Tibial nerve (tissue), 4 donors: ENCODE measurements at regions not wholly inside any gene's neighbourhood (a gene's known extent, or its start where the extent isn't known, plus 50 kb on each side); places are given as distances from the start of the nearest gene placed in this dataset.

Source experiments
- DNase-seq, 2 donors: peaks; one replicate each; pipeline ENCODE4 v3.0.0-alpha.2; 2019; ENCODE audit warnings: low spot score in 2 of 2
- H3K27ac ChIP-seq, 4 donors: fragments of 200-600 bp; sonication (generic) in 3 of 4; one replicate each; pipeline ENCODE4 v1.5.1; 2017 to 2019; ENCODE audit warnings: mild to moderate bottlenecking in 1 of 4
- H3K27me3 ChIP-seq, 2 donors: fragments of 200-600 bp; sonication (generic) in 1 of 2; one replicate each; pipeline versions ENCODE4 v1.5.1 to v1.6.0; 2017 to 2019
- H3K36me3 ChIP-seq, 3 donors: fragments of 200-600 bp; sonication (generic); one replicate each; pipeline ENCODE4 v1.5.1; 2018 to 2019
- H3K4me1 ChIP-seq, 4 donors: fragments of 200-600 bp; sonication (generic) in 3 of 4; one replicate each; pipeline ENCODE4 v1.5.1; 2017 to 2019
- H3K4me3 ChIP-seq, 4 donors: fragments of 200-600 bp; sonication (generic) in 3 of 4; one replicate each; pipeline ENCODE4 v1.5.1; 2017 to 2019; ENCODE audit warnings: mild to moderate bottlenecking in 1 of 4, moderate library complexity in 1 of 4
- H3K9me3 ChIP-seq, 4 donors: fragments of 200-600 bp; sonication (generic) in 3 of 4; one replicate each; pipeline ENCODE4 v1.5.1; 2017 to 2019
- CTCF ChIP-seq, 5 experiments: fragments of 200-600 bp in 3 of 5; fragments of 450-650 bp in 2 of 5; sonication (generic) in 3 of 5; IDR thresholded peaks; one replicate each; pipeline ENCODE4 v1.5.1; 2016 to 2019; ENCODE audit warnings: antibody characterized with exemption in 5 of 5, mild to moderate bottlenecking in 3 of 5, moderate library complexity in 2 of 5
- EP300 ChIP-seq, 2 donors: sonication (generic); formaldehyde crosslinking; IDR thresholded peaks; one replicate each; pipeline ENCODE4 v1.6.1; 2017; ENCODE audit warnings: antibody characterized with exemption in 2 of 2, mild to moderate bottlenecking in 1 of 2
- POLR2A ChIP-seq, 2 donors: fragments of 450-650 bp; IDR thresholded peaks; one replicate each; pipeline ENCODE4 v1.6.1; 2017; ENCODE audit warnings: antibody characterized with exemption in 2 of 2, mild to moderate bottlenecking in 2 of 2, moderate library complexity in 2 of 2
- whole genome bisulfite sequencing, 2 donors: methylation state at CpG; one replicate each; pipeline ENCODE4 v1.1.5; 2018; 5-methylcytosine and 5-hydroxymethylcytosine counted together

GRCh38 chr13:104635879-104636278 is 1569.7 kb upstream of the SLC10A2 start:
- H3K4me3 ChIP-seq, result no peak overlapping the region
- no peaks in the 10 kb centered on the region for H3K9me3 ChIP-seq
- no peak for DNase-seq
- no peaks in the 10 kb centered on the region for H3K4me1 ChIP-seq
- 74 to 77% methylated on average over 5 of the region's 5 CpGs for WGBS, 2 donors
- no peaks in the 10 kb centered on the region for H3K27me3 ChIP-seq
- no peaks in the 10 kb centered on the region for H3K36me3 ChIP-seq
- H3K27ac ChIP-seq, result no peak overlapping the region
- TF ChIP-seq POLR2A (IDR thresholded peaks at IDR 0.05), result no peak
- TF ChIP-seq CTCF (IDR thresholded peaks at IDR 0.05), result no peak
- no peak for TF ChIP-seq EP300 (IDR thresholded peaks at IDR 0.05)

GRCh38 chr13:104634016-104634415 is 1567.8 kb upstream of the SLC10A2 start:
- Histone ChIP-seq H3K27me3 (no peaks in the 10 kb centered on the region), H3K36me3 (no peaks in the 10 kb centered on the region), H3K27ac (no peak overlapping the region), H3K4me3 (no peak overlapping the region), H3K9me3 (no peaks in the 10 kb centered on the region), H3K4me1 (no peaks in the 10 kb centered on the region)
- WGBS, 2 donors, result 90 to 99% methylated on average over 2 of the region's 2 CpGs
- DNase-seq, result no peak
- TF ChIP-seq EP300 (IDR thresholded peaks at IDR 0.05), result no peak
- TF ChIP-seq POLR2A (IDR thresholded peaks at IDR 0.05), result no peak
- TF ChIP-seq CTCF (IDR thresholded peaks at IDR 0.05), result no peak

- TF ChIP-seq EP300 (IDR thresholded peaks at IDR 0.05) (no peak), CTCF (IDR thresholded peaks at IDR 0.05) (no peak), POLR2A (IDR thresholded peaks at IDR 0.05) (no peak)
- no peaks in the 10 kb centered on the region for H3K4me1 ChIP-seq
- no peaks in the 10 kb centered on the region for H3K9me3 ChIP-seq
- H3K27ac ChIP-seq, result no peak overlapping the region
- no peak overlapping the region for H3K4me3 ChIP-seq
- WGBS, 2 donors, result 59 to 65% methylated on average over 1 of the region's 1 CpG
- H3K27me3 ChIP-seq, result no peaks in the 10 kb centered on the region
- DNase-seq, result no peak
- H3K36me3 ChIP-seq, result no peaks in the 10 kb centered on the region
These were observed 1566.5 kb upstream of the SLC10A2 start for GRCh38 chr13:104632736-104633135.

- WGBS, 2 donors, result 34 to 35% methylated on average over 7 of the region's 7 CpGs
- peaks cover 0 to 3% (median 0%) of the 10 kb centered on the region in 4 donors for H3K4me1 ChIP-seq
- no peak overlapping the region for H3K4me3 ChIP-seq
- no peaks in the 10 kb centered on the region for H3K27me3 ChIP-seq
- no peak for DNase-seq
- no peak for TF ChIP-seq CTCF (IDR thresholded peaks at IDR 0.05)
- TF ChIP-seq POLR2A (IDR thresholded peaks at IDR 0.05), result no peak
- no peak for TF ChIP-seq EP300 (IDR thresholded peaks at IDR 0.05)
- H3K9me3 ChIP-seq, result no peaks in the 10 kb centered on the region
- no peaks in the 10 kb centered on the region for H3K36me3 ChIP-seq
- H3K27ac ChIP-seq, result no peak overlapping the region
These were observed 1559.0 kb upstream of the SLC10A2 start for GRCh38 chr13:104625201-104625600.

GRCh38 chr13:104616990-104617389 is 1550.8 kb upstream of the SLC10A2 start:
- 93 to 99% methylated on average over 3 of the region's 3 CpGs for WGBS, 2 donors
- Histone ChIP-seq H3K9me3 (peaks cover 0 to 11% (median 0%) of the 10 kb centered on the region in 4 donors), H3K27me3 (no peaks in the 10 kb centered on the region), H3K4me1 (no peaks in the 10 kb centered on the region), H3K4me3 (no peak overlapping the region), H3K36me3 (no peaks in the 10 kb centered on the region), H3K27ac (no peak overlapping the region)
- DNase-seq, result no peak
- TF ChIP-seq CTCF (IDR thresholded peaks at IDR 0.05) (no peak), POLR2A (IDR thresholded peaks at IDR 0.05) (no peak), EP300 (IDR thresholded peaks at IDR 0.05) (no peak)
